ENCODE measurements at regions not wholly inside any gene's neighbourhood (a gene's known extent, or its start where the extent isn't known, plus 50 kb on each side); places are given as distances from the start of the nearest gene placed in this dataset.

GRCh38 chr2:144675731-144676130 lies 155.8 kb upstream of the ZEB2 start:
- POLR2A ChIA-PET = no interaction called here

GRCh38 chr2:144675331-144675730 lies 155.4 kb upstream of the ZEB2 start:
- BruUV-seq (replicated peaks) = no TSS peak
- Histone ChIP-seq H3K36me3 (ENCODE audit: control insufficient read depth, insufficient read depth, low read length) (no peaks in the 10 kb centered on the region), H3K4me1 (ENCODE audit: control insufficient read depth, insufficient read depth, low read length) (no peaks in the 10 kb centered on the region), H3K9me3 (ENCODE audit: control insufficient read depth, insufficient read depth, low read depth, low read length) (no peaks in the 10 kb centered on the region), H3K27me3 (ENCODE audit: control insufficient read depth, insufficient read depth, low read length) (no peaks in the 10 kb centered on the region), H3K4me3 (ENCODE audit: low read depth in 2 of 2, low read length in 2 of 2) (no peak overlapping the region), H3K27ac (ENCODE audit: low read length) (no peak overlapping the region)
- in situ Hi-C loops (cut with HindIII; ENCODE audit: low pct_unique_long_range_greater_than_20kb, low sequenced_read_pairs) = no loop called here
- no peak for DNase-seq (ENCODE audit: low read depth, low spot score)
- TF ChIP-seq POLR2AphosphoS5 (IDR thresholded peaks at IDR 0.05; ENCODE audit: low read depth, low read length) (no peak), TCF7L2 (IDR thresholded peaks at IDR 0.05; ENCODE audit: low read depth, low read length) (no peak), REST (IDR thresholded peaks at IDR 0.05; ENCODE audit: insufficient read depth in 1 of 2, low read depth in 2 of 2, low read length in 1 of 2) (no peak), SIN3A (IDR thresholded peaks at IDR 0.05; ENCODE audit: borderline replicate concordance, insufficient read depth, low read depth, low read length) (no peak), CTCF (IDR thresholded peaks at IDR 0.05) (no peak)
- intact Hi-C loops (cut with micrococcal nuclease; ENCODE audit: unreplicated experiment) = no loop called here
- POLR2A ChIA-PET = no interaction called here
- ATAC-seq = no peak
- CTCF ChIA-PET = no interaction called here

More at GRCh38 chr2:144675731-144676130, 155.8 kb upstream of the ZEB2 start:
- Histone ChIP-seq H3K36me3 (ENCODE audit: control insufficient read depth, insufficient read depth, low read length) (no peaks in the 10 kb centered on the region), H3K9me3 (ENCODE audit: control insufficient read depth, insufficient read depth, low read depth, low read length) (no peaks in the 10 kb centered on the region), H3K27ac (ENCODE audit: low read length) (no peak overlapping the region), H3K4me1 (ENCODE audit: control insufficient read depth, insufficient read depth, low read length) (no peaks in the 10 kb centered on the region), H3K27me3 (ENCODE audit: control insufficient read depth, insufficient read depth, low read length) (no peaks in the 10 kb centered on the region), H3K4me3 (ENCODE audit: low read depth in 2 of 2, low read length in 2 of 2) (no peak overlapping the region)
- CTCF ChIA-PET = no interaction called here
- in situ Hi-C loops (cut with HindIII; ENCODE audit: low pct_unique_long_range_greater_than_20kb, low sequenced_read_pairs) (no loop called here), intact Hi-C loops (cut with micrococcal nuclease; ENCODE audit: unreplicated experiment) (no loop called here)
- TF ChIP-seq CTCF (IDR thresholded peaks at IDR 0.05) (no peak), POLR2AphosphoS5 (IDR thresholded peaks at IDR 0.05; ENCODE audit: low read depth, low read length) (no peak), SIN3A (IDR thresholded peaks at IDR 0.05; ENCODE audit: borderline replicate concordance, insufficient read depth, low read depth, low read length) (no peak), TCF7L2 (IDR thresholded peaks at IDR 0.05; ENCODE audit: low read depth, low read length) (no peak), REST (IDR thresholded peaks at IDR 0.05; ENCODE audit: insufficient read depth in 1 of 2, low read depth in 2 of 2, low read length in 1 of 2) (no peak)
- DNase-seq (ENCODE audit: low read depth, low spot score) (no peak), ATAC-seq (no peak)
- no TSS peak for BruUV-seq (replicated peaks)
